Skeletal muscle cell (primary cell): ENCODE measurements at regions not wholly inside any gene's neighbourhood (a gene's known extent, or its start where the extent isn't known, plus 50 kb on each side); places are given as distances from the start of the nearest gene placed in this dataset.
"Not testable (repeated sequence)": the region's sequence is repeated elsewhere in the genome, so short reads cannot be mapped to it uniquely, and the experiment has no call there.

Source experiments
- DNase-seq: peaks from one replicate; pipeline ENCODE4 v3.0.0-alpha.2; 2010; ENCODE audit warnings: low read depth
- H3K4me3 ChIP-seq: 2 replicates; pipeline ENCODE4 v1.5.1; 2011; ENCODE audit warnings: low read depth, mild to moderate bottlenecking, control low read depth, low read length, moderate library complexity

GRCh38 chr21:17738176-17738953, 80.8 kb downstream of the C21orf91 start:
- no peak for DNase-seq
- H3K4me3 ChIP-seq: no peak overlapping the region

DNA sequence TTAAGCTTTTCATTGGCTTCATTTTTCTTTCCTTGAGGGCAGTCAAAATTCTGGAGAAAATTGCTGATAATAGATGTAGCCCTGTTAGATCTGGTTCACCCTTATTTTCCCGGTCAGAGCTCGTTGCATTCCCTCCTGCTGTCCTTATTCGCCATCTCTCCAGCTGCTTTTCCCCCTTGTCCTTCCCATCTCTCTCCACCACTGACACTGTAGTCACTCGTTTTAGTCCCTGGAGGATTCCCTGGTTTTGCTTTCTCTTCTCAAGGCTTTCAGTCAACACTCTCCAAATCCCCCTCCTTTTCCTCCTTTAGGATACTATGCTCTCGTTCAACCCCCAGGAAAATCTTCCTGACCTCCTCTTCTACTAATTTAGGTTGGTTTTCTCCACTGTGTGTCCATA, 83.1 kb downstream of the C21orf91 start:
- H3K4me3 ChIP-seq: no peak overlapping the region
- DNase-seq: no peak

DNA sequence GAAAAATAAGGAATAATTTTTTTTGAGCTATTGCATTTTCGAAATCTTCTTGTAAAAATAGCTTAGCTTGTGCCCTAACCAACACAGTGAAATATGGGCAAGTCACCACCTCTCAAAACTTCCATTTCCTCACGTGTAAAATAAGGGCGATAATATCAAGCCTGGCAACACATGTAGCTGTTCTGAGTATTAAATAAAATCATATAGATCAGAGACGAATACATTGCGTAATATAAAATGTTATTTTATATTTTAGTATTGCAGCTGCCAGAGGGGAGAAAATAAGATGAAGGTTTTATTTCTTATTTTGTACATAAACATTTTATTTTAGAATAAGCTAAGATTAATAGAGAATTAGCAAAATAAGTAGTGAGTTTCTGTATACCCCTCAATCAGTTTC, 85.9 kb downstream of the C21orf91 start:
- no peak for DNase-seq
- no peak overlapping the region for H3K4me3 ChIP-seq

GRCh38 chr21:17732306-17732705, 86.8 kb downstream of the C21orf91 start:
- peak; percentile 18 for DNase-seq
- H3K4me3 ChIP-seq: no peak overlapping the region

DNA sequence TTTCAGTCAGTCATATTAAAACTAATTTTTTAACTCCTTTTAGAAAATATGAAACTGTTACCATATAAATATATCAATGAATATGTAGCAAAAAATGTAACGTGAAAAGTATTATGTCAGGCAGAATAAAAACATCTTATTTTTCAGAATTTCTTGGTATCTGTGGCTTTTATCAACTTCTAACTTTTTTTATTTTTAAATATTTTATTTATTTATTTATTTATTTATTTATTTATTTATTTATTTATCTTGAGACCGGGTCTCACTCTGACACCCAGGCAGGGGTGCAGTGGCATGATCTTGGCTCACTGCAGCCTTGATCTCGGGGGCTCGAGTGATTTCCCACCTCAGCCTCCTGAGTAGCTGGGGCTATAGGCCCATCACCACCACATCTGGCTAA, 87.6 kb downstream of the C21orf91 start:
- DNase-seq: no peak
- H3K4me3 ChIP-seq: no peak overlapping the region

DNA sequence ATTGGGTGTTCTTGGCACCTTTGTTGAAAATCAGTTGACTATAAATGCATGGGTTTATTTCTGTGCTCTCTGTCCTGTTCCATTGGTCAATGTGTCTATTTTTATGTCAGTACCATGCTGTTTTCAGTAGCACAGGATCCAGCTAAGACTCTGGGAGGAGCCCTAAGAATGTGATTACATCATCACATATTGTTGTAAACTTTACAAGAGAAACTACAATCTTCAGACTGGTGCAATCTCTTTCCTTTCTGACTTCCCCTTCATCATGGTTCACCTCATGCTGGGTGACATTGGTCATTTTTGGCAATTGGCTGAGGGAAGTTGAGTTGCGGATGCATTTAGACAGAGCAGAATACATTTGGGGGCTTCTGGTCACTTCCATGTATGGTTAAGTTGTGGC, 88.4 kb downstream of the C21orf91 start:
- H3K4me3 ChIP-seq: no peak overlapping the region
- DNase-seq: no peak

DNA sequence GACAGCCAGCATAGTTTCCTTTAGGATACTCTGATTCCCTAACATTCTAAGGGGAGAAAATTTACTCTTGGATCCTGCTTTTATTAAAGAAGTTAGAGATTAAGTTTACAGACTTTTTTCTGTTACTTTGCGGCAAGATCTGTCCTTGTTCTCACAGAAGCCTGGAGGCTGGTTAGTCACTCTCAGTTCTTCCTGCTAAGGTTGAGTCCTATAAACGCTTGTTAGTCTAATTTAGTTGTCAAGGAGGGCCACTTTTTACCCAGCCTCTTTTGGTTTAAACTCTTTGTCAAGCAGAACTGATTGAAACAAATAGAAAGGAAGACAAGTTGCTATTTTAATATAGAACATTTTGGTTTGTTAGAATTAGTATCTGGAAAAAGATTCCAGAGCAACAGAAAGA, 89.7 kb downstream of the C21orf91 start:
- DNase-seq: no peak
- H3K4me3 ChIP-seq: no peak overlapping the region

DNA sequence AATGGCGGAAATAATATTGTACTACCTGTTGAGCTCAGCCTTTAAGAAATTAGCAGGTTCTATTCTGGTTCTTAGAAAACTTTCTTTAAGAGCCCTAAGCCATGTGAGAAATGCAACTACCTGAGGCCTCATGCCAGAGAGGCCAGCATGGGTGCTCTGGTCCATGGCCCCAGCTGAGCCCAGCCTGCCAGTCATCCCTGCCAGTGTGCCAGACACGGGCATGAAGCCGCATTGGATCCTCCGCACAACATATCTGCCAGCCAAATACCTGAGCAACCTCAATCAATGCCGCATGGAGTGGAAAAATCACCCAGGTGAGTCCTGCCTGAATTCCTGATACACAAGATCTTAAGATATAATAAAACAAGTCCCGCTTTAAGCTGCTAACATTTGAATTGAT, 91.8 kb downstream of the C21orf91 start:
- DNase-seq: no peak
- H3K4me3 ChIP-seq: no peak overlapping the region

DNA sequence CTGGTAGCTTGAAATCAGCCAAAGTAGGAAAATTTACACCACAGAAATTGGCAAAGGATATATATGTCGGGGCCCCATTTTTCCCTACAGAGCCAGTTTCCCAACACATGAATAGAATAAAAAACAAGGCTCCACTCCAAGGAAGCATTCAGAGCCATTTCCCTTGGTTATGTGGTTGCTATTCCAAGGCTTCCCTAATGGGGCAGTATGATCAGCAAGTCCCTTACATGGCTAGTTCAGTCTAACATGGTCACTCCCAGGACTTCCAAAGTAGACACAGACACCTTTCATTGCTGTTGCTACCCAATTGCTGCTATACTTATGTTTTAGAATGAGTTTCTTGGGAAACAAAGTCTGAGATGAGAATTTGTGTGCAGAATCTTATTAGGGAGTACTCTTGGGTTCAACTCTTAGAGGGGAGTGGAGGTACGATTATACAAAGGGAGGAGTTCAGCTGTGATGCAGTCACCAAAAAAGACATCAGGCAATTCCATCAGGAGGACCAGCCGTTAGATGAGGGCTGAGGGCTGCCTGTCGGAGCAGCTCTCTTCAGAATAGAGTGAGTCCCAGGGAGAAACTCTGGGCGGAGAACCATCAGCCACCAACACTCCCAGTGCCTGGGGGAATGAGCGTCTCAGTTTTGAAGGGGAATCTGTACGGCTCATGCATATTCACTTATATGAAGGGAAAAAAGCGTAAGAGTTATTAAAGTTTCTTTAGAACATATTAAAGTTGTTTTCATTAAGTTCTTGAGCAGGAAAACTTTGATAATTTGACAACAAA, 92.9 kb downstream of the C21orf91 start:
- no peak for DNase-seq

GRCh38 chr21:17725339-17725738, 93.8 kb downstream of the C21orf91 start:
- H3K4me3 ChIP-seq: no peak overlapping the region
- no peak for DNase-seq

More for the DNA sequence above, 92.9 kb downstream of the C21orf91 start:
- H3K4me3 ChIP-seq: no peak overlapping the region

GRCh38 chr21:17712887-17713286, 100.2 kb upstream of the BTG3 start:
- H3K4me3 ChIP-seq: no peak overlapping the region
- DNase-seq: no peak

- DNase-seq: no peak
- H3K4me3 ChIP-seq: no peak overlapping the region
These were observed 99.2 kb upstream of the BTG3 start for GRCh38 chr21:17711896-17712295.

- no peak overlapping the region for H3K4me3 ChIP-seq
- DNase-seq: no peak
These were observed 96.5 kb upstream of the BTG3 start for GRCh38 chr21:17709266-17709611.

GRCh38 chr21:17708522-17709265, 96.0 kb upstream of the BTG3 start:
- no peak for DNase-seq
- no peak overlapping the region for H3K4me3 ChIP-seq

DNA sequence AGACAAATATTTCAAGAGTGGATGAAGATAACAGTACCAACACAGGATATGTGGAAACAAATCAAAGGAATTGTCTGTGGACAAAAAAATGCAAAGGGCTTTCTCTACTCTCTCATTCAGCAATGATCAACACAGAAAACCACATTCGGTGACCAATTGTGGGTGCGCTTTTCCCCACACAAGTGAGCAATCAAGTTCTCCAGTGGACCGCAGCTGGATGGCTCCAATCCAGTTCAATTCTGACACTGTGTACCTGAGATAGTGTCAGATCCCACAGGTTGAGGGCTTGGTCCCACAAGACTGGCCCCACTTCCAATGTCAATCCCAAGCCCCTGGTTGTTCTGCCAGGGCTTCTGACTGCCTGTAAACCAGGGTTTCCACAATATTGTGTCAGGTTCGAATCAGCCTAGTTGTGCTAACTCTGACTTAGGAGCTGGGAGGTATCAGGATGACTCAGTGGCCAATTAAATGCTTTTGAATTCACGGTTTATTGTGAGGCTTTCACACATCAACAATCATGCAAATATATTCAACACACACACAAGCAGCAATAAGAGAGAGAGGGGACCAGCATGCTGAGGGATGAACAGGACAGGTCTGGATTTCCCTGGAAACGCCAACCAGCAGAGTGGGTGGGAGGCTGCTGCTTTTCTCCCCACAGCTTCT, 87.0 kb upstream of the BTG3 start:
- no peak for DNase-seq
- H3K4me3 ChIP-seq: no peak overlapping the region

GRCh38 chr21:17697473-17697872, 84.8 kb upstream of the BTG3 start:
- no peak for DNase-seq
- no peak overlapping the region for H3K4me3 ChIP-seq

DNA sequence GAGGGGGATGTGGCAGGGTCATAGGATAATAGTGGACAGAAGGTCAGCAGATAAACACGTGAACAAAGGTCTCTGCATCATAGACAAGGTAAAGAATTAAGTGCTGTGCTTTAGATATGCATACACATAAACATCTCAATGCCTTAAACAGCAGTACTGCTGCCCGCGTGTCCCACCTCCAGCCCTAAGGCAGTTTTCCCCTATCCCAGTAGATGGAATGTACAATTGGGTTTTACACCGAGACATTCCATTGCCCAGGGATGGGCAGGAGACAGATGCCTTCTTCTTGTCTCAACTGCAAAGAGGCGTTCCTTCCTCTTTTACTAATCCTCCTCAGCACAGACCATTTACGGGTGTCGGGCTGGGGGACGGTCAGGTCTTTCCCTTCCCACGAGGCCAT, 81.7 kb upstream of the BTG3 start:
- not testable (repeated sequence) for DNase-seq, H3K4me3 ChIP-seq

GRCh38 chr21:17693801-17694200, 81.1 kb upstream of the BTG3 start:
- no peak overlapping the region for H3K4me3 ChIP-seq
- no peak for DNase-seq

DNA sequence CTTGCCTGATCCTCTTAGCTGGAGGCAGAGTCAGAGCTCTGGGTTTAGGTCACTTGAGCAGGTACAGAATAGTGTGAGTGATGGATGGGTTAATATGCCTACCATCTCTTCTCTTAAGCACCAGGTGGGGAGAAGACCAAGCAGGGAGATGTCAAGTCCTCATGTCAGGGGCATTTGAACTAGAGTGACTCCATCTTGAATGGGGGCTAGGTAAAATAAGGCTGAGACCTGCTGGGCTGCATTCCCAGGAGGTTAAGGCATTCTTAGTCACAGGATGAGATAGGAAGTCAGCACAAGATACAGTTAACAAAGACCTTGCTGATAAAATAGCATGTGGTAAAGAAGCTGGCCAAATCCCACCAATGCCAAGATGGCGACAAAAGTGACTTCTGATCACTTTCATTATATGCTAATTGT, 77.4 kb upstream of the BTG3 start:
- DNase-seq: no peak
- H3K4me3 ChIP-seq: no peak overlapping the region
